Mesenchymal stem cell (in vitro differentiated cells and primary cell): ENCODE measurements at regions not wholly inside any gene's neighbourhood (a gene's known extent, or its start where the extent isn't known, plus 50 kb on each side); places are given as distances from the start of the nearest gene placed in this dataset.

Source experiments
- DNase-seq: peaks from one replicate; pipeline ENCODE4 v3.0.0-alpha.2; 2013
- H2AFZ ChIP-seq: one replicate; pipeline ENCODE4 v1.6.1; 2013; ENCODE audit warnings: low read depth, mild to moderate bottlenecking, control low read depth, inconsistent platforms, low read length, moderate library complexity
- H2AK5ac ChIP-seq: 2 replicates; pipeline ENCODE4 v1.6.1; 2013; ENCODE audit warnings: low read length, moderate library complexity, mild to moderate bottlenecking, inconsistent platforms; ENCODE audit not compliant: severe bottlenecking
- H2BK120ac ChIP-seq: one replicate; pipeline ENCODE4 v1.6.1; 2013; ENCODE audit warnings: low read depth, mild to moderate bottlenecking, inconsistent platforms, low read length, moderate library complexity
- H2BK12ac ChIP-seq, 2 experiments: one replicate each; pipeline ENCODE4 v1.6.1; 2013; ENCODE audit warnings: inconsistent platforms in 2 of 2, low read length in 2 of 2, mild to moderate bottlenecking in 2 of 2, moderate library complexity in 2 of 2, control low read depth in 1 of 2
- H2BK15ac ChIP-seq: one replicate; pipeline ENCODE4 v1.6.1; 2013; ENCODE audit warnings: mild to moderate bottlenecking, low read depth, inconsistent platforms; ENCODE audit not compliant: poor library complexity, severe bottlenecking
- H2BK5ac ChIP-seq: 2 replicates; pipeline ENCODE4 v1.6.1; 2013; ENCODE audit warnings: low read depth, mild to moderate bottlenecking, low read length, control low read depth, inconsistent platforms; ENCODE audit not compliant: poor library complexity, severe bottlenecking
- H3K14ac ChIP-seq, 2 experiments: one replicate each; pipeline ENCODE4 v1.6.1; 2013; ENCODE audit warnings: inconsistent platforms in 2 of 2, low read length in 2 of 2, control low read depth in 1 of 2, mild to moderate bottlenecking in 1 of 2, moderate library complexity in 1 of 2
- H3K18ac ChIP-seq, 2 experiments: one replicate each; pipeline ENCODE4 v1.6.1; 2013; ENCODE audit warnings: inconsistent platforms in 2 of 2, low read length in 2 of 2, control low read depth in 1 of 2, low read depth in 1 of 2, mild to moderate bottlenecking in 1 of 2
- H3K23ac ChIP-seq, 2 experiments: one replicate each; pipeline ENCODE4 v1.6.1; 2013; ENCODE audit warnings: inconsistent platforms in 2 of 2, low read length in 2 of 2, mild to moderate bottlenecking in 2 of 2, moderate library complexity in 2 of 2, control low read depth in 1 of 2
- H3K27ac ChIP-seq: 2 replicates; pipeline ENCODE4 v1.5.1; 2013; ENCODE audit warnings: mild to moderate bottlenecking, moderate library complexity, low read length, control low read depth, inconsistent platforms; ENCODE audit not compliant: poor library complexity, severe bottlenecking
- H3K27me3 ChIP-seq, 2 experiments: 2 replicates each; pipeline versions ENCODE4 v1.6.1 to v1.7.0; 2013; ENCODE audit warnings: low read length in 2 of 2, mild to moderate bottlenecking in 2 of 2, moderate library complexity in 2 of 2, control low read depth in 1 of 2, inconsistent platforms in 1 of 2; ENCODE audit not compliant: control insufficient read depth in 1 of 2, insufficient read depth in 1 of 2
- H3K36me3 ChIP-seq, 2 experiments: 2 replicates each; pipeline versions ENCODE4 v1.6.1 to v1.7.0; 2013; ENCODE audit warnings: low read length in 2 of 2, control low read depth in 1 of 2, inconsistent platforms in 1 of 2, low read depth in 1 of 2, mild to moderate bottlenecking in 1 of 2; ENCODE audit not compliant: insufficient read depth in 2 of 2, control insufficient read depth in 1 of 2
- H3K4ac ChIP-seq, 2 experiments: one replicate each; pipeline ENCODE4 v1.6.1; 2013; ENCODE audit warnings: inconsistent platforms in 2 of 2, low read length in 2 of 2, mild to moderate bottlenecking in 2 of 2, moderate library complexity in 2 of 2, control low read depth in 1 of 2, low read depth in 1 of 2
- H3K4me1 ChIP-seq: 2 replicates; pipeline ENCODE4 v1.6.1; 2013; ENCODE audit warnings: low read depth, low read length, control low read depth; ENCODE audit not compliant: control insufficient read depth, insufficient read depth
- H3K4me2 ChIP-seq: 2 replicates; pipeline ENCODE4 v1.6.1; 2013; ENCODE audit warnings: low read length, mild to moderate bottlenecking, inconsistent platforms; ENCODE audit not compliant: poor library complexity, severe bottlenecking
- H3K4me3 ChIP-seq, 2 experiments: 2 replicates each; pipeline versions ENCODE4 v1.5.1 to v1.7.0; 2013; ENCODE audit warnings: low read length in 2 of 2, mild to moderate bottlenecking in 2 of 2, control low read depth in 1 of 2, low read depth in 1 of 2; ENCODE audit not compliant: insufficient read depth in 1 of 2
- H3K79me1 ChIP-seq: replicated peaks from 2 replicates; pipeline ENCODE4 v1.6.1; 2013; ENCODE audit warnings: mild to moderate bottlenecking, control low read depth, low read length, inconsistent platforms; ENCODE audit not compliant: poor library complexity, severe bottlenecking
- H3K9ac ChIP-seq: 2 replicates; pipeline ENCODE4 v1.7.0; 2013; ENCODE audit warnings: mild to moderate bottlenecking, low read length, moderate library complexity
- H3K9me3 ChIP-seq: 2 replicates; pipeline ENCODE4 v1.7.0; 2013; ENCODE audit warnings: mild to moderate bottlenecking, low read length; ENCODE audit not compliant: control insufficient read depth
- H4K8ac ChIP-seq: one replicate; pipeline ENCODE4 v1.6.1; 2013; ENCODE audit warnings: inconsistent platforms, mild to moderate bottlenecking, low read length, moderate library complexity
- H4K91ac ChIP-seq: one replicate; pipeline ENCODE4 v1.6.1; 2013; ENCODE audit warnings: mild to moderate bottlenecking, low read length, inconsistent platforms
- WGBS: methylation state at CpG from one replicate; pipeline ENCODE4 v1.1.7; 2013; ENCODE audit warnings: mixed read lengths; 5-methylcytosine and 5-hydroxymethylcytosine counted together

GRCh38 chr4:128527946-128528576, 240.4 kb upstream of the PGRMC2 start:
- H2BK120ac ChIP-seq: no peak overlapping the region
- WGBS: 86% methylated on average over 3 of the region's 4 CpGs
- H3K9ac ChIP-seq: peak overlapping the region; percentile 33
- H3K27me3 ChIP-seq: no peaks in the 10 kb centered on the region
- no peak overlapping the region for H4K8ac ChIP-seq
- no peaks in the 10 kb centered on the region for H3K79me1 ChIP-seq
- no peaks in the 10 kb centered on the region for H3K9me3 ChIP-seq
- peak; percentile 6 for DNase-seq
- peak overlapping the region; percentile 94 for H2AK5ac ChIP-seq
- no peak overlapping the region for H4K91ac ChIP-seq
- no peak overlapping the region for H3K4me3 ChIP-seq
- H3K36me3 ChIP-seq: no peaks in the 10 kb centered on the region
- no peak overlapping the region for H2BK15ac ChIP-seq
- no peak overlapping the region for H3K18ac ChIP-seq
- no peak overlapping the region for H3K4me2 ChIP-seq
- H2AFZ ChIP-seq: no peak overlapping the region
- H3K23ac ChIP-seq: no peak overlapping the region
- peak overlapping the region; percentile 99 for H3K27ac ChIP-seq
- no peak overlapping the region for H3K4ac ChIP-seq
- H2BK12ac ChIP-seq: no peak overlapping the region
- peaks cover 7% of the 10 kb centered on the region for H3K4me1 ChIP-seq
- peak overlapping the region; percentile 59 for H2BK5ac ChIP-seq
- no peak overlapping the region for H3K14ac ChIP-seq

GRCh38 chr4:128527351-128527750, 239.7 kb upstream of the PGRMC2 start:
- Histone ChIP-seq H3K4ac (no peak overlapping the region), H3K23ac (no peak overlapping the region), H3K27ac (peak overlapping the region; percentile 99), H3K9me3 (no peaks in the 10 kb centered on the region), H2BK15ac (no peak overlapping the region), H4K91ac (no peak overlapping the region), H2BK120ac (no peak overlapping the region), H3K79me1 (no peaks in the 10 kb centered on the region), H3K4me2 (no peak overlapping the region), H3K18ac (no peak overlapping the region), H2AFZ (no peak overlapping the region), H2BK12ac (no peak overlapping the region), H2AK5ac (peak overlapping the region; percentile 53), H2BK5ac (no peak overlapping the region), H3K27me3 (no peaks in the 10 kb centered on the region), H4K8ac (no peak overlapping the region), H3K4me3 (no peak overlapping the region), H3K36me3 (peaks cover 0 to under 1% of the 10 kb centered on the region in 2 experiments), H3K14ac (no peak overlapping the region), H3K4me1 (peaks cover 7% of the 10 kb centered on the region), H3K9ac (no peak overlapping the region)
- 91% methylated on average over 2 of the region's 3 CpGs for WGBS
- DNase-seq: no peak

- no peaks in the 10 kb centered on the region for H3K79me1 ChIP-seq
- no peaks in the 10 kb centered on the region for H3K27me3 ChIP-seq
- no peaks in the 10 kb centered on the region for H3K9me3 ChIP-seq
- peaks cover 0 to 3% of the 10 kb centered on the region in 2 experiments for H3K36me3 ChIP-seq
- H3K23ac ChIP-seq: no peak overlapping the region
- peak overlapping the region; percentile 50 for H3K27ac ChIP-seq
- no peak overlapping the region for H4K8ac ChIP-seq
- H3K18ac ChIP-seq: no peak overlapping the region
- H3K4me1 ChIP-seq: peaks cover 7% of the 10 kb centered on the region
- H3K4ac ChIP-seq: no peak overlapping the region
- no peak overlapping the region for H2BK120ac ChIP-seq
- H3K9ac ChIP-seq: peak overlapping the region; percentile 58
- H2BK15ac ChIP-seq: no peak overlapping the region
- H3K14ac ChIP-seq: no peak overlapping the region
- no peak overlapping the region for H4K91ac ChIP-seq
- H3K4me2 ChIP-seq: no peak overlapping the region
- H3K4me3 ChIP-seq: no peak overlapping the region
- H2BK12ac ChIP-seq: no peak overlapping the region
- peak overlapping the region; percentile 39 for H2AK5ac ChIP-seq
- no CpG with 5 or more reads among the region's 1 CpG for WGBS
- H2BK5ac ChIP-seq: peak overlapping the region; percentile 71
- peak; percentile 57 for DNase-seq
- H2AFZ ChIP-seq: no peak overlapping the region
Measured at GRCh38 chr4:128525992-128526630, 238.5 kb upstream of the PGRMC2 start.

DNA sequence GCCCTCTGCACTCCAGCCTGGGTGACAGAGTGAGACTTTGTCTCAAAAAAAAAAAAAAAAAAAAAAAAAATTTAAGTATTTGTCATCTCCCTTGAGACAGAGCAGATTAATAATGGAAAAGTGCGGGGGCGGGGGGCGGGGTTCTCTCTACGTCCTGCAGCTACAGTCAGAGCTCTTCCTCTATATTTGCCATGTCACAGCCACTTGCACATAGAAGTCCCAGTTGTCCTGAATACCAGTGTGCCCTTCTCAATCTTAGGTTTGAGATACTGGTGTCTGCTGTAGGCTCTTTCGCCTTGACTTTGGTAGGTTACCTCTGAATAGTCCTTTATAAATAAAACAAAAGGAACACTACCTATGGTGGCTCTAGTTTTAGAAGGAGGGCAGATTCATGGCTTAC, 237.8 kb upstream of the PGRMC2 start:
- Histone ChIP-seq H3K4me1 (peaks cover 7% of the 10 kb centered on the region), H2BK5ac (no peak overlapping the region), H3K23ac (no peak overlapping the region), H2BK15ac (no peak overlapping the region), H3K36me3 (peaks cover 0 to 3% of the 10 kb centered on the region in 2 experiments), H3K79me1 (no peaks in the 10 kb centered on the region), H3K9me3 (no peaks in the 10 kb centered on the region), H2AFZ (no peak overlapping the region), H2BK120ac (no peak overlapping the region), H4K8ac (no peak overlapping the region), H3K14ac (no peak overlapping the region), H3K4me2 (no peak overlapping the region), H3K4ac (no peak overlapping the region), H4K91ac (no peak overlapping the region), H3K4me3 (no peak overlapping the region), H2BK12ac (no peak overlapping the region), H2AK5ac (peak overlapping the region; percentile 97), H3K27me3 (no peaks in the 10 kb centered on the region), H3K9ac (peak overlapping the region; percentile 58), H3K27ac (peak overlapping the region; percentile 28), H3K18ac (no peak overlapping the region)
- WGBS: 53% methylated on average over 5 of the region's 5 CpGs
- peak; percentile 55 for DNase-seq
